Duodenal mucosa (tissue), 2 donors: ENCODE measurements at regions not wholly inside any gene's neighbourhood (a gene's known extent, or its start where the extent isn't known, plus 50 kb on each side); places are given as distances from the start of the nearest gene placed in this dataset.

Source experiments
- H3K27ac ChIP-seq: one replicate; pipeline ENCODE4 v1.7.0; 2013; ENCODE audit warnings: low read depth, low read length
- H3K27me3 ChIP-seq, 2 donors: one replicate each; pipeline ENCODE4 v1.7.0; 2013; ENCODE audit warnings: low read length in 2 of 2, control low read depth in 1 of 2; ENCODE audit not compliant: insufficient read depth in 2 of 2, control insufficient read depth in 1 of 2
- H3K36me3 ChIP-seq, 2 donors: one replicate each; pipeline ENCODE4 v1.7.0; 2013; ENCODE audit warnings: low read length in 2 of 2, control low read depth in 1 of 2; ENCODE audit not compliant: insufficient read depth in 2 of 2, control insufficient read depth in 1 of 2
- H3K4me1 ChIP-seq, 2 donors: one replicate each; pipeline ENCODE4 v1.7.0; 2013; ENCODE audit warnings: low read length in 2 of 2, control low read depth in 1 of 2; ENCODE audit not compliant: insufficient read depth in 2 of 2, control insufficient read depth in 1 of 2
- H3K4me3 ChIP-seq, 2 donors: one replicate each; pipeline ENCODE4 v1.7.0; 2013; ENCODE audit warnings: low read length in 2 of 2, low read depth in 1 of 2
- H3K9ac ChIP-seq, 2 donors: one replicate each; pipeline ENCODE4 v1.7.0; 2013; ENCODE audit warnings: low read length in 2 of 2, low read depth in 1 of 2
- H3K9me3 ChIP-seq, 2 donors: one replicate each; pipeline ENCODE4 v1.7.0; 2013; ENCODE audit warnings: low read length in 2 of 2, control low read depth in 1 of 2; ENCODE audit not compliant: control insufficient read depth in 1 of 2

- Histone ChIP-seq H3K36me3 (no peaks in the 10 kb centered on the region), H3K4me1 (no peaks in the 10 kb centered on the region)
Observed at GRCh38 chr5:29800752-29801151, 1392.7 kb upstream of the CDH6 start.

GRCh38 chr5:29796013-29796412 is 1397.5 kb upstream of the CDH6 start:
- no peaks in the 10 kb centered on the region for H3K4me1 ChIP-seq
- no peak overlapping the region for H3K4me3 ChIP-seq
- H3K27me3 ChIP-seq, result no peaks in the 10 kb centered on the region
- no peak overlapping the region for H3K9ac ChIP-seq
- no peak overlapping the region for H3K27ac ChIP-seq
- H3K9me3 ChIP-seq, result no peaks in the 10 kb centered on the region
- no peaks in the 10 kb centered on the region for H3K36me3 ChIP-seq

More at GRCh38 chr5:29800752-29801151, 1392.7 kb upstream of the CDH6 start:
- no peak overlapping the region for H3K4me3 ChIP-seq
- H3K27ac ChIP-seq, result no peak overlapping the region
- no peak overlapping the region for H3K9ac ChIP-seq
- no peaks in the 10 kb centered on the region for H3K27me3 ChIP-seq
- H3K9me3 ChIP-seq, result no peaks in the 10 kb centered on the region

GRCh38 chr5:29795096-29795652 is 1398.3 kb upstream of the CDH6 start:
- no peaks in the 10 kb centered on the region for H3K27me3 ChIP-seq
- H3K36me3 ChIP-seq, result no peaks in the 10 kb centered on the region
- H3K27ac ChIP-seq, result no peak overlapping the region
- no peak overlapping the region for H3K9ac ChIP-seq
- no peaks in the 10 kb centered on the region for H3K4me1 ChIP-seq
- no peak overlapping the region for H3K4me3 ChIP-seq
- no peaks in the 10 kb centered on the region for H3K9me3 ChIP-seq

- Histone ChIP-seq H3K36me3 (no peaks in the 10 kb centered on the region), H3K9ac (no peak overlapping the region), H3K27me3 (no peaks in the 10 kb centered on the region), H3K4me1 (no peaks in the 10 kb centered on the region), H3K4me3 (no peak overlapping the region), H3K27ac (no peak overlapping the region), H3K9me3 (peaks cover 0 to 1% of the 10 kb centered on the region in 2 donors)
Observed at GRCh38 chr5:29794141-29794787, 1399.2 kb upstream of the CDH6 start.

GRCh38 chr5:29790281-29790680 is 1403.2 kb upstream of the CDH6 start:
- H3K36me3 ChIP-seq, result no peaks in the 10 kb centered on the region
- H3K9me3 ChIP-seq, result peaks cover 3 to 20% of the 10 kb centered on the region in 2 donors
- H3K9ac ChIP-seq, result no peak overlapping the region

GRCh38 chr5:29780401-29780800 is 1413.1 kb upstream of the CDH6 start:
- Histone ChIP-seq H3K4me3 (no peak overlapping the region), H3K4me1 (no peaks in the 10 kb centered on the region), H3K9me3 (peaks cover 3% of the 10 kb centered on the region in 2 donors), H3K27me3 (no peaks in the 10 kb centered on the region), H3K36me3 (no peaks in the 10 kb centered on the region), H3K9ac (no peak overlapping the region), H3K27ac (no peak overlapping the region)

More at GRCh38 chr5:29790281-29790680, 1403.2 kb upstream of the CDH6 start:
- Histone ChIP-seq H3K4me3 (no peak overlapping the region), H3K27me3 (no peaks in the 10 kb centered on the region), H3K4me1 (no peaks in the 10 kb centered on the region), H3K27ac (no peak overlapping the region)

- Histone ChIP-seq H3K4me1 (no peaks in the 10 kb centered on the region), H3K9ac (no peak overlapping the region), H3K9me3 (peaks cover 3% of the 10 kb centered on the region in 2 donors), H3K36me3 (no peaks in the 10 kb centered on the region), H3K4me3 (no peak overlapping the region), H3K27me3 (no peaks in the 10 kb centered on the region), H3K27ac (no peak overlapping the region)
Observed at GRCh38 chr5:29779141-29779540, 1414.3 kb upstream of the CDH6 start.

- Histone ChIP-seq H3K36me3 (no peaks in the 10 kb centered on the region), H3K27ac (no peak overlapping the region), H3K4me1 (no peaks in the 10 kb centered on the region), H3K27me3 (no peaks in the 10 kb centered on the region), H3K9ac (no peak overlapping the region), H3K9me3 (peaks cover 3 to 5% of the 10 kb centered on the region in 2 donors), H3K4me3 (no peak overlapping the region)
Observed at GRCh38 chr5:29777373-29777772, 1416.1 kb upstream of the CDH6 start.

- no peaks in the 10 kb centered on the region for H3K27me3 ChIP-seq
- H3K36me3 ChIP-seq, result no peaks in the 10 kb centered on the region
- H3K9ac ChIP-seq, result no peak overlapping the region
- no peak overlapping the region for H3K27ac ChIP-seq
- H3K4me3 ChIP-seq, result no peak overlapping the region
- peaks cover 2 to 5% of the 10 kb centered on the region in 2 donors for H3K9me3 ChIP-seq
- H3K4me1 ChIP-seq, result no peaks in the 10 kb centered on the region
Observed at GRCh38 chr5:29770936-29771335, 1422.5 kb upstream of the CDH6 start.

GRCh38 chr5:29769474-29769873 is 1424.0 kb upstream of the CDH6 start:
- Histone ChIP-seq H3K27ac (no peak overlapping the region), H3K9me3 (peaks cover 2 to 5% of the 10 kb centered on the region in 2 donors), H3K4me3 (no peak overlapping the region), H3K9ac (no peak overlapping the region), H3K4me1 (no peaks in the 10 kb centered on the region), H3K36me3 (no peaks in the 10 kb centered on the region), H3K27me3 (no peaks in the 10 kb centered on the region)
